Adrenal gland (tissue), 5 donors: ENCODE measurements at regions not wholly inside any gene's neighbourhood (a gene's known extent, or its start where the extent isn't known, plus 50 kb on each side); places are given as distances from the start of the nearest gene placed in this dataset.

Source experiments
- CTCF ChIP-seq, 6 experiments: fragments of 450-650 bp in 4 of 6; fragments of 200-600 bp in 2 of 6; sonication (generic) in 1 of 6; IDR thresholded peaks; 1 replicate in 5 of 6; 2 replicates in 1 of 6; pipeline versions ENCODE4 v1.5.1 to v1.8.0; 2016 to 2021; ENCODE audit warnings: antibody characterized with exemption in 6 of 6, mild to moderate bottlenecking in 2 of 6, moderate library complexity in 1 of 6
- POLR2A ChIP-seq, 2 donors: fragments of 450-650 bp; IDR thresholded peaks; one replicate each; pipeline ENCODE4 v1.6.1; 2017; ENCODE audit warnings: antibody characterized with exemption in 2 of 2, mild to moderate bottlenecking in 2 of 2, moderate library complexity in 1 of 2
- donor health status: DM: no; HTN: no; CAD: no.

DNA sequence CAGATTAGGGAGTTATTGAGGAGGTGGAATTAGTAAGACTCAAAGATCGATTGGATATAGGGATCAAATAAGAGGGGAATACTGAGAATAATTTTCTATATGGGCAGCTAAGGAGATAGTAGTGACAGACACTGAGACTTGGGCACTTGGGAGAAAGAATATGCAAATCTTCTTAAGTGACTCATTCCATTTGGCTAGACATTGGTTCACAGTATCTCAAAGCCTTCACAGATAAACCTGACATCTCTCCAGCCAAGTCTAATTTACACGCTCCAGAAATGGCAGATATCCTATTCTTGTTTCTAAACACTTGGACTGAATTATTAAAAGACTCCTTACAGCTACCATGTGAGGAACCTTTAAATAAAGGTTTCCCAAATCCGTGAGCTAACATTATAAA lies 104.6 kb upstream of the ADAMTS9 start:
- no peak for TF ChIP-seq CTCF (IDR thresholded peaks at IDR 0.05)
- no peak for TF ChIP-seq POLR2A (IDR thresholded peaks at IDR 0.05)
